GM19372 (cell line): ENCODE measurements at regions not wholly inside any gene's neighbourhood (a gene's known extent, or its start where the extent isn't known, plus 50 kb on each side); places are given as distances from the start of the nearest gene placed in this dataset.

Experiments used
- ATAC-seq: cut with Tn5 transposase; IDR thresholded peaks from one replicate; pipeline ENCODE4 v1.9.1; 2021; ENCODE audit warnings: mild to moderate bottlenecking, low read depth, moderate library complexity; ENCODE audit not compliant: unreplicated experiment

- no peak for ATAC-seq
These were observed 143.2 kb upstream of the PRSS1 start for GRCh38 chr7:142606081-142606480.

- ATAC-seq = no peak
These were observed 144.6 kb upstream of the PRSS1 start for GRCh38 chr7:142604671-142605070.

- ATAC-seq = peak; percentile 57
These were observed 145.3 kb upstream of the PRSS1 start for GRCh38 chr7:142603870-142604448.

- ATAC-seq = no peak
These were observed 146.5 kb upstream of the PRSS1 start for GRCh38 chr7:142602756-142603155.

GRCh38 chr7:142602183-142602582 is 147.1 kb upstream of the PRSS1 start:
- no peak for ATAC-seq

- ATAC-seq = no peak
These were observed 151.0 kb upstream of the PRSS1 start for GRCh38 chr7:142598297-142598696.

GRCh38 chr7:142597547-142597946 is 151.7 kb upstream of the PRSS1 start:
- ATAC-seq = no peak

- ATAC-seq = no peak
These were observed 153.3 kb upstream of the PRSS1 start for GRCh38 chr7:142595816-142596516.

GRCh38 chr7:142594078-142594477 is 155.2 kb upstream of the PRSS1 start:
- no peak for ATAC-seq

GRCh38 chr7:142593106-142593505 is 156.2 kb upstream of the PRSS1 start:
- no peak for ATAC-seq

GRCh38 chr7:142592664-142593063 is 156.6 kb upstream of the PRSS1 start:
- ATAC-seq = no peak

- ATAC-seq = no peak
These were observed 157.0 kb upstream of the PRSS1 start for GRCh38 chr7:142592231-142592630.

GRCh38 chr7:142590830-142591457 is 158.3 kb upstream of the PRSS1 start:
- ATAC-seq = no peak

GRCh38 chr7:142590077-142590476 is 159.2 kb upstream of the PRSS1 start:
- no peak for ATAC-seq

GRCh38 chr7:142587578-142588191 is 161.6 kb upstream of the PRSS1 start:
- ATAC-seq = peak; percentile 92

- no peak for ATAC-seq
These were observed 162.7 kb upstream of the PRSS1 start for GRCh38 chr7:142586611-142587010.

- no peak for ATAC-seq
These were observed 163.8 kb upstream of the PRSS1 start for GRCh38 chr7:142585425-142585824.

GRCh38 chr7:142584765-142585164 is 164.5 kb upstream of the PRSS1 start:
- ATAC-seq = no peak

GRCh38 chr7:142583446-142583845 is 165.8 kb upstream of the PRSS1 start:
- ATAC-seq = peak; percentile 39

- no peak for ATAC-seq
These were observed 166.9 kb upstream of the PRSS1 start for GRCh38 chr7:142582351-142582750.

GRCh38 chr7:142581341-142581740 is 167.9 kb upstream of the PRSS1 start:
- peak; percentile 69 for ATAC-seq
